ENCODE measurements at regions not wholly inside any gene's neighbourhood (a gene's known extent, or its start where the extent isn't known, plus 50 kb on each side); places are given as distances from the start of the nearest gene placed in this dataset.

GRCh38 chr10:57972783-57973182, 294.9 kb downstream of the IPMK start:
- Histone ChIP-seq H3K27ac (no peak overlapping the region), H3K27me3 (no peaks in the 10 kb centered on the region), H3K4me1 (no peaks in the 10 kb centered on the region), H3K9me3 (no peaks in the 10 kb centered on the region), H3K36me3 (no peaks in the 10 kb centered on the region), H3K4me3 (no peak overlapping the region)
- intact Hi-C loops (cut with DNase I; ENCODE audit: low total_unique reads): no loop called here
- TF ChIP-seq EP300 (IDR thresholded peaks at IDR 0.05) (no peak), POLR2AphosphoS5 (IDR thresholded peaks at IDR 0.05) (no peak), POLR2A (IDR thresholded peaks at IDR 0.05) (no peak), CTCF (IDR thresholded peaks at IDR 0.05) (no peak)
- no peak for DNase-seq
- WGBS, 5 donors: 86 to 99% (median 95%) methylated on average over 2 of the region's 2 CpGs

- Histone ChIP-seq H3K4me1 (no peaks in the 10 kb centered on the region), H3K27ac (no peak overlapping the region), H3K4me3 (no peak overlapping the region), H3K9me3 (no peaks in the 10 kb centered on the region), H3K36me3 (no peaks in the 10 kb centered on the region), H3K27me3 (no peaks in the 10 kb centered on the region)
- TF ChIP-seq POLR2A (IDR thresholded peaks at IDR 0.05) (no peak), CTCF (IDR thresholded peaks at IDR 0.05) (no peak), POLR2AphosphoS5 (IDR thresholded peaks at IDR 0.05) (no peak), EP300 (IDR thresholded peaks at IDR 0.05) (no peak)
- 78 to 84% (median 81%) methylated on average over 11 of the region's 11 CpGs for WGBS, 5 donors
- intact Hi-C loops (cut with DNase I; ENCODE audit: low total_unique reads): no loop called here
- DNase-seq: no peak
Measured at GRCh38 chr10:57968328-57969016, 299.2 kb downstream of the IPMK start.

- H3K4me3 ChIP-seq: no peak overlapping the region
- TF ChIP-seq CTCF (IDR thresholded peaks at IDR 0.05) (no peak), POLR2A (IDR thresholded peaks at IDR 0.05) (no peak), POLR2AphosphoS5 (IDR thresholded peaks at IDR 0.05) (no peak), EP300 (IDR thresholded peaks at IDR 0.05) (no peak)
- 85 to 96% (median 90%) methylated on average over 3 of the region's 3 CpGs for WGBS, 5 donors
- no peaks in the 10 kb centered on the region for H3K4me1 ChIP-seq
- intact Hi-C loops (cut with DNase I; ENCODE audit: low total_unique reads): no loop called here
- no peaks in the 10 kb centered on the region for H3K27me3 ChIP-seq
- no peak overlapping the region for H3K27ac ChIP-seq
- peak in 1 of 2 donors; percentile 7 for DNase-seq
- no peaks in the 10 kb centered on the region for H3K36me3 ChIP-seq
- no peaks in the 10 kb centered on the region for H3K9me3 ChIP-seq
Measured at GRCh38 chr10:57964351-57964750, 303.3 kb downstream of the IPMK start.

- WGBS, 5 donors: 49 to 65% (median 51%) methylated on average over 2 of the region's 2 CpGs
- Histone ChIP-seq H3K4me3 (no peak overlapping the region), H3K36me3 (no peaks in the 10 kb centered on the region), H3K27me3 (no peaks in the 10 kb centered on the region), H3K4me1 (no peaks in the 10 kb centered on the region), H3K9me3 (no peaks in the 10 kb centered on the region), H3K27ac (no peak overlapping the region)
- DNase-seq: no peak
- intact Hi-C loops (cut with DNase I; ENCODE audit: low total_unique reads): no loop called here
- TF ChIP-seq POLR2AphosphoS5 (IDR thresholded peaks at IDR 0.05) (no peak), CTCF (IDR thresholded peaks at IDR 0.05) (no peak), POLR2A (IDR thresholded peaks at IDR 0.05) (no peak), EP300 (IDR thresholded peaks at IDR 0.05) (no peak)
Measured at GRCh38 chr10:57963546-57963945, 304.1 kb downstream of the IPMK start.

Data from stomach (tissue), 8 donors.